Rectal smooth muscle tissue (tissue), 1 donor: ENCODE measurements at regions not wholly inside any gene's neighbourhood (a gene's known extent, or its start where the extent isn't known, plus 50 kb on each side); places are given as distances from the start of the nearest gene placed in this dataset.

Source experiments
- H3K27ac ChIP-seq: one replicate; pipeline ENCODE4 v1.7.0; 2013; ENCODE audit warnings: low read depth, low read length, inconsistent platforms
- H3K27me3 ChIP-seq: one replicate; pipeline ENCODE4 v1.7.0; 2013; ENCODE audit warnings: low read length; ENCODE audit not compliant: control insufficient read depth, insufficient read depth
- H3K36me3 ChIP-seq: one replicate; pipeline ENCODE4 v1.7.0; 2013; ENCODE audit warnings: low read length; ENCODE audit not compliant: control insufficient read depth, insufficient read depth
- H3K4me1 ChIP-seq: one replicate; pipeline ENCODE4 v1.7.0; 2013; ENCODE audit warnings: low read length; ENCODE audit not compliant: control insufficient read depth, insufficient read depth
- H3K4me3 ChIP-seq: one replicate; pipeline ENCODE4 v1.7.0; 2013; ENCODE audit warnings: low read length
- H3K9ac ChIP-seq: one replicate; pipeline ENCODE4 v1.7.0; 2013; ENCODE audit warnings: low read length

DNA sequence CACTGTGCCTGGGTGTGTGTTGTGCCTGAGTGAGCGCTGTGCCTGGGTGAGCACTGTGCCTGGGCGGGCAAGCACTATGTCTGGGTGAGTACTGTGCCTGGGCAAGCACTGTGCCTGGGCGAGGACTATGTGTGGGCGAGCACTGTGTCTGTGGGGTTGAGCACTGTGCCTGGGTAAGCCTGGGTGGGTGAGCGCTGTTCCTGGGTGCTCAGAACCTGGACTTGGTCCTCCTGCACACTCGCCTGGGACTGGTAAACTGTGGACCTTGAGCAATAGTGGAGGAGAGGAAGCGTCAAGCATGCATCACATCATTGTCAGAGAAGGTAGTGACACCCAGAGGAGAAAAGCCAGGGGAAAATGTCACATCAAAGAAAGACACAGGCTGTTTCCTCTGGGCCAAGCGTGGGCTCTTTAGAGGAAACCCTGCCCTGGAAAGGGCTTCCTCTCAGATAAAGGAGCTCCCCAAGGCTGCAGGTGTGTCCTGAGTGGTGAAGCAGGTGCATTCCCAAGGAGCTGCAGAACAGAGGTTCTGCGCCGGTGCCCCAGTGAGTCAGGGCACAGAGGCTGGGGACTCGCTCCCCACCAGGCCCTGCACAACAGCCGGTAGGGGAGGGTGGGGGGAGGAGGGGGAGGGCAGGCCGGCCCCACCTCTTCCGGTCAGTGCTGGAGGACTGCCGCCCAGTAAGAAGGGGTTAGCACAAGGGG is 141.2 kb downstream of the TEX29 start:
- no peaks in the 10 kb centered on the region for H3K36me3 ChIP-seq
- no peak overlapping the region for H3K27ac ChIP-seq
- no peaks in the 10 kb centered on the region for H3K27me3 ChIP-seq
- H3K4me3 ChIP-seq: no peak overlapping the region
- H3K9ac ChIP-seq: no peak overlapping the region
- H3K4me1 ChIP-seq: no peaks in the 10 kb centered on the region

- no peak overlapping the region for H3K9ac ChIP-seq
- no peaks in the 10 kb centered on the region for H3K27me3 ChIP-seq
- H3K4me3 ChIP-seq: no peak overlapping the region
- no peaks in the 10 kb centered on the region for H3K4me1 ChIP-seq
- H3K36me3 ChIP-seq: no peaks in the 10 kb centered on the region
- no peak overlapping the region for H3K27ac ChIP-seq
Observed at GRCh38 chr13:111462221-111462764, 141.9 kb downstream of the TEX29 start.

DNA sequence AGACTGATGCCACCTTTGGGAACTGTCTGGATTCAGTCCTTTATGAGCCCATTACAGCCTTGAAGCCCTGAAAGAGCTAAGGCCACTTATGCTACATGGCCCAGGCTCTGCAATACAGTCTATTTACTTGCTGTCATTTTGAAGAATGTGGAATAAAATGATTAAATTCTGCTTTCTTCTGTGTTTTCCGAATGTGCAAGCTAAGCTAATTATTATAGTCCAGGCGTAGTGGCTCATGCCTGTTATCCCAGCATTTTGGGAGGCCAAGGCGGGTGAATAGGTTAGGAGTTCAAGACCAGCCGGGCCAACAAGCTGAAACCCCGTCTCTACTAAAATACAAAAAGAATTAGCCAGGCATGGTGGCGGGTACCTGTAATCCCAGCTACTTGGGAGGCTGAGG is 142.5 kb downstream of the TEX29 start:
- Histone ChIP-seq H3K27ac (no peak overlapping the region), H3K27me3 (no peaks in the 10 kb centered on the region), H3K36me3 (no peaks in the 10 kb centered on the region), H3K9ac (no peak overlapping the region), H3K4me1 (no peaks in the 10 kb centered on the region), H3K4me3 (no peak overlapping the region)

DNA sequence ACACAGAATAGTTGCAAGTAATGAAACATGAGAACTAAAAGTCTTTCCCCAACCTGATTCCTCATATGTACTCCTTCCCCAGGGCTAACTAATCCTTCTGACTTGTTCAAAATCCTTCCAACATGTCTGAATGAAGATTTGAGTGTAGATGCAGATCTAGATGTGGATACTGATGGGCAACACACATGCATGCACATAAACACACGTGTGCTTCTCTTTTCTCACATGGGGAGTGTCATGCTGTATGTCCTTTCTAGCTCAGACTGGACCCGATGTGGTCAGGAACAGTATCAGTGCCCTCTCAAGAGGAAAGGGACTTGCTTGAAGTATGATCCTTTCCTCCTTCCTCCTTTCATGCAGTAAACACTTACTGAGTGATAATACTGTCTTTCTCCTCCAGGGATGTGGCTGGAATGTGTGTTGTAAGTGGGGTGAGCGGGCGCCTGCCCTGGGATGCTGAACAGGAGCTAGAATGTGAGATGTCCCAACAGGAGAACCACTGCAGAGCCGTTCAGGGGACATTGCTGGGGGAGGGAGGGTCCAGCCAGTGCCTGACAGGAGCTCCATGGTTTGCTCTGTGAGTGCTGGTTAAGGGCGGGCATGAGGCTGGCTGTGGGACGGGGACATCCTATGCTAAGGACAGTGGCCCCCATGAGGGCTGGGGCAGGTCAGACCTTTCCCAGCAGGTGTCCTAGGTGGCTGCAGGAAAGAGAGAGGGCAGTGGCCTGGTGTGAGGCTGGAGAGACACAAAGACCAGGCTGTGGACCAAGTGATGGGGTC is 146.9 kb downstream of the TEX29 start:
- Histone ChIP-seq H3K4me1 (no peaks in the 10 kb centered on the region), H3K27me3 (no peaks in the 10 kb centered on the region), H3K27ac (no peak overlapping the region), H3K36me3 (no peaks in the 10 kb centered on the region), H3K9ac (no peak overlapping the region), H3K4me3 (no peak overlapping the region)

DNA sequence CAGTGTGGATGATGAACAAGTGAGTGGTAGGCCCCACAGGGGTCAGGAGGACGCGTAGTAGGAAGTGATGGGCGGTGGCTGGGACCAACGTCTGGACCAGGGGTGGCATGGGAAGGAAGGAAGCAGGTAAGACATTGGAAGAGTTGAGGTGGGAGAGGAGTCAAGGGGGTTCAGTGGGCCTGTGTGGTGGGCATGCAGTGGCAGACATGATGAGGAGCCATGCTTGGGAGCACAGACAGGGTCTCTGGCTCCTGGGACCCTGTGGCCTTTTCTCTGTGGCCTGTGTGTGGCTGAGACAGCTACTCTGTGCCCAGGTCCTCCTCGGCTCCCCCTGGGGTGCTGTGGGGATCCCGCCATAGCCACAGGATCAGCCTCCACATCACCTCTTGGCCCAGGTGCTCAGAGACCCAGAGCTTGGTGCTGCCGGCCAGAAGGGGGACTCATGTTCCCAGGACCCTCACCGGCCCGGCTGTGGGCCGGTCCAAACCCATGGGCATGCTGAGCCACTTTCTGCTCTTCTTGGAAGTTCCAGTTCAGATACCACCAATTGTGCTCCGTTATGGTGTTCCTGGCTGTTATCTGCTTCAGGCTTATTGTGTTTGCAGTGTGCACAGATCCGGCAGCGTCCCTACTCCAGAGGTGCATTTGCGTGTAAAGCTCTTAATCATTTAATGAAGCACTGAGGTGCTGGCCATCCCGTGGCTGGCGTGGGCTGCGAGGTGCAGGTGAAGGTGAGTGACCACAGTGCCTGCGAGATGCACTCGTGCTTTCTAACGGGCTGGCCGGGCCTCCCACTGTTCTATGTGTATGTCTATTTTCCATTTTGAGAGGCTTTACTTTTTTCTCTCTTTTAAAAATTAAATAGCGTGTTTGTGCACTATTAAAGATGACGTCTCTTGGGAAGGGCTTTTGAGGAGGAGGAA is 147.9 kb downstream of the TEX29 start:
- no peaks in the 10 kb centered on the region for H3K36me3 ChIP-seq
- no peaks in the 10 kb centered on the region for H3K27me3 ChIP-seq
- H3K4me3 ChIP-seq: no peak overlapping the region
- H3K9ac ChIP-seq: no peak overlapping the region
- H3K27ac ChIP-seq: no peak overlapping the region
- no peaks in the 10 kb centered on the region for H3K4me1 ChIP-seq

DNA sequence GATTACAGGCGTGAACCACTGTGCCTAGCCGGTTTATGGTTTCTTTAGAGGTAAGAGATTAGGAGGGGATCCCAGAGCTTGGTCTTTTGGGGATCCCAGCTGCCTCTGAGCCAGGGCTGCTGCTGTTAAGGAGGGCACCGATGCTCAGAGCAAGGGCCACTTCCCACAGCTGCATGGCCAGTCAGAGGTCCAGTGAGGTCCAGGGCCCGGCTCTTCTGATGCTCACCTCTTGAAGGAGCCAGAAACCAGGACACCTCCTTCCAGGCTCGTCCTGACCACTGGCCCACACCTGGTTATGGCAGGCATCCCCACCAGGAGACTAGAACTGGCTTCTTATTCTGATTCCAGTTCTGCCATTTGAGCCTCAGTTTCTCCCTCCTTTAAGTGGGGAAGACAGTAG is 149.0 kb downstream of the TEX29 start:
- H3K27ac ChIP-seq: no peak overlapping the region
- H3K4me3 ChIP-seq: no peak overlapping the region
- no peak overlapping the region for H3K9ac ChIP-seq
- no peaks in the 10 kb centered on the region for H3K36me3 ChIP-seq
- H3K27me3 ChIP-seq: no peaks in the 10 kb centered on the region
- no peaks in the 10 kb centered on the region for H3K4me1 ChIP-seq

DNA sequence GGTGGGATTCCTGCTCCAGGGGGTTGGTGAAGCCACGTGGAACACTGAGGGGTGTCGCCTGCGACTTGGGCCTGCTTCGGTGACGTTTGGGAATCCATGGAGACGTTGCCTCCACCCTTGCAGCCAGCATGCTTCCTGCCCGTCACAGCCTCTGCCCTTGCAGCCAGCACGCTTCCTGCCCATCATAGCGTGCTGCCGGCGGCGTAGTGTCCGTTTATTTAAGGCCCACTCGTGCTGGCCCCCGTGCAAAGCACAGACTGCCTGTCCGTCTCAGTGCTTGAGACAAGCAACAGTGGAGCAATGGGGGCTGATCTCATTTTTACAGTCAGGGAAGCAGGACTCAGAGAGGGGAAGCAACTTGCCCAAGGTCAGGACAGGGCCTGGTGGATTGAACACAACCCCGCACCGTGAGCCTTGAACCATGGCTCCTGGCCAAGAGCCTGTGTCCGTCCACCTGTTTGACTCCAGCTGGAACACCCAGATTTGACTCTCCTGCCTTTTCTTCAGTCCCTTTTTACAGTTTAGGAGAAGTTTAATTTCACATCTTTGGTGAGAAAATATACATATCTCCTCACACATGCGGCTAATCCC is 149.6 kb downstream of the TEX29 start:
- Histone ChIP-seq H3K36me3 (no peaks in the 10 kb centered on the region), H3K4me1 (no peaks in the 10 kb centered on the region), H3K27ac (no peak overlapping the region), H3K27me3 (no peaks in the 10 kb centered on the region), H3K4me3 (no peak overlapping the region), H3K9ac (no peak overlapping the region)

- H3K27ac ChIP-seq: no peak overlapping the region
- H3K9ac ChIP-seq: no peak overlapping the region
- no peaks in the 10 kb centered on the region for H3K36me3 ChIP-seq
- no peaks in the 10 kb centered on the region for H3K27me3 ChIP-seq
- H3K4me1 ChIP-seq: no peaks in the 10 kb centered on the region
- no peak overlapping the region for H3K4me3 ChIP-seq
Observed at GRCh38 chr13:111470933-111471332, 150.5 kb downstream of the TEX29 start.

- Histone ChIP-seq H3K27me3 (no peaks in the 10 kb centered on the region), H3K9ac (no peak overlapping the region), H3K4me1 (no peaks in the 10 kb centered on the region), H3K4me3 (no peak overlapping the region), H3K36me3 (no peaks in the 10 kb centered on the region), H3K27ac (no peak overlapping the region)
Observed at GRCh38 chr13:111472083-111472482, 151.6 kb downstream of the TEX29 start.

- Histone ChIP-seq H3K9ac (no peak overlapping the region), H3K4me3 (no peak overlapping the region), H3K4me1 (no peaks in the 10 kb centered on the region), H3K27me3 (no peaks in the 10 kb centered on the region), H3K36me3 (no peaks in the 10 kb centered on the region), H3K27ac (no peak overlapping the region)
Observed at GRCh38 chr13:111472559-111473460, 152.4 kb downstream of the TEX29 start.
